Esophagus muscularis mucosa (tissue), 4 donors: ENCODE measurements at regions not wholly inside any gene's neighbourhood (a gene's known extent, or its start where the extent isn't known, plus 50 kb on each side); places are given as distances from the start of the nearest gene placed in this dataset.

Experiments used
- DNase-seq: peaks from one replicate; pipeline ENCODE4 v3.0.0-alpha.2; 2017; ENCODE audit errors: extremely low spot score
- H3K27ac ChIP-seq, 4 donors: fragments of 200-600 bp; sonication (generic); replicated peaks in 1 of 4; 1 replicate in 3 of 4; 2 replicates in 1 of 4; pipeline ENCODE4 v1.5.1; 2016 to 2019; ENCODE audit warnings: mild to moderate bottlenecking in 1 of 4
- H3K27me3 ChIP-seq, 4 donors: fragments of 200-600 bp; sonication (generic); one replicate each; pipeline versions ENCODE4 v1.5.1 to v1.6.0; 2016 to 2019
- H3K36me3 ChIP-seq, 4 donors: fragments of 200-600 bp; sonication (generic); one replicate each; pipeline ENCODE4 v1.5.1; 2016 to 2019
- H3K4me1 ChIP-seq, 4 donors: fragments of 200-600 bp; sonication (generic); one replicate each; pipeline ENCODE4 v1.5.1; 2016 to 2019
- H3K4me3 ChIP-seq, 4 donors: fragments of 200-600 bp; sonication (generic); 1 replicate in 2 of 4; 2 replicates in 2 of 4; pipeline ENCODE4 v1.5.1; 2016 to 2019; ENCODE audit warnings: mild to moderate bottlenecking in 4 of 4, moderate library complexity in 1 of 4
- H3K9me3 ChIP-seq, 4 donors: fragments of 200-600 bp; sonication (generic); 1 replicate in 3 of 4; 2 replicates in 1 of 4; pipeline ENCODE4 v1.5.1; 2016 to 2019
- EP300 ChIP-seq: sonication (generic); formaldehyde crosslinking; IDR thresholded peaks from one replicate; pipeline ENCODE4 v1.6.1; 2017; ENCODE audit warnings: antibody characterized with exemption
- POLR2A ChIP-seq: fragments of 450-650 bp; IDR thresholded peaks from one replicate; pipeline ENCODE4 v1.6.1; 2017; ENCODE audit warnings: antibody characterized with exemption, moderate library complexity, mild to moderate bottlenecking, low read depth
- POLR2AphosphoS5 ChIP-seq, 2 donors: sonication (generic); formaldehyde crosslinking; IDR thresholded peaks; one replicate each; pipeline ENCODE4 v1.6.1; 2017; ENCODE audit warnings: antibody characterized with exemption in 2 of 2
- WGBS: methylation state at CpG from one replicate; pipeline ENCODE4 v1.1.5; 2018; 5-methylcytosine and 5-hydroxymethylcytosine counted together
- intact Hi-C: fragments of 100-400 bp; cut with DNase I; formaldehyde crosslinking; loops from one replicate; pipeline ENCODE4 v1.15.1; 2023
- TF ChIP-seq, protein P1 (sequence below), 3 experiments: fragments of 200-600 bp in 2 of 3; fragments of 450-650 bp in 1 of 3; sonication (generic) in 2 of 3; IDR thresholded peaks; one replicate each; pipeline ENCODE4 v1.5.1; 2017 to 2019; ENCODE audit warnings: antibody characterized with exemption in 3 of 3, mild to moderate bottlenecking in 2 of 3, moderate library complexity in 1 of 3

DNA sequence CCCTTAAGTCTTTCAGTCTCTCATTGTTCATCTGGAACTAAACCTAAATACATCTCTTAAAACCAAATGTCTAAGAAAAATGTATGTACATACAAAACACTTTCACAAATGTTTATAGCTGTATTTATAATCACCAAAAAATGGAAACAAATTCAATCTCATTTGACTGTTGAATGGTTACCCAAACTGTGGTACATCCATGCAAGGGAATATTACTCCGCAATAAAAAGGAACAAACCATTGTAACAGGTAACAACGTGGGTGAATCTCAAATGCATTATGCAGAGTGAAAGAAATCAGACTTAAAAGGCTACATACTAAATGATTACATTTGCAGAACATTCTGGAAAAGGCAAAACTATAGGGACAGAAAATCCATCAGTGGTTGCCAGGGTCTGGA lies 425.2 kb downstream of the COG6 start:
- Histone ChIP-seq H3K27ac (no peak overlapping the region), H3K27me3 (no peaks in the 10 kb centered on the region), H3K9me3 (no peaks in the 10 kb centered on the region), H3K4me1 (peaks cover 0 to 10% (median 7%) of the 10 kb centered on the region in 4 donors), H3K4me3 (no peak overlapping the region), H3K36me3 (no peaks in the 10 kb centered on the region)
- 95% methylated on average over 2 of the region's 2 CpGs for WGBS
- intact Hi-C loops: no loop called here
- TF ChIP-seq POLR2AphosphoS5 (IDR thresholded peaks at IDR 0.05) (no peak), POLR2A (no peak), EP300 (no peak)
- TF ChIP-seq, protein P1, sequence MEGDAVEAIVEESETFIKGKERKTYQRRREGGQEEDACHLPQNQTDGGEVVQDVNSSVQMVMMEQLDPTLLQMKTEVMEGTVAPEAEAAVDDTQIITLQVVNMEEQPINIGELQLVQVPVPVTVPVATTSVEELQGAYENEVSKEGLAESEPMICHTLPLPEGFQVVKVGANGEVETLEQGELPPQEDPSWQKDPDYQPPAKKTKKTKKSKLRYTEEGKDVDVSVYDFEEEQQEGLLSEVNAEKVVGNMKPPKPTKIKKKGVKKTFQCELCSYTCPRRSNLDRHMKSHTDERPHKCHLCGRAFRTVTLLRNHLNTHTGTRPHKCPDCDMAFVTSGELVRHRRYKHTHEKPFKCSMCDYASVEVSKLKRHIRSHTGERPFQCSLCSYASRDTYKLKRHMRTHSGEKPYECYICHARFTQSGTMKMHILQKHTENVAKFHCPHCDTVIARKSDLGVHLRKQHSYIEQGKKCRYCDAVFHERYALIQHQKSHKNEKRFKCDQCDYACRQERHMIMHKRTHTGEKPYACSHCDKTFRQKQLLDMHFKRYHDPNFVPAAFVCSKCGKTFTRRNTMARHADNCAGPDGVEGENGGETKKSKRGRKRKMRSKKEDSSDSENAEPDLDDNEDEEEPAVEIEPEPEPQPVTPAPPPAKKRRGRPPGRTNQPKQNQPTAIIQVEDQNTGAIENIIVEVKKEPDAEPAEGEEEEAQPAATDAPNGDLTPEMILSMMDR (IDR thresholded peaks at IDR 0.05): no peak
- DNase-seq: no peak

DNA sequence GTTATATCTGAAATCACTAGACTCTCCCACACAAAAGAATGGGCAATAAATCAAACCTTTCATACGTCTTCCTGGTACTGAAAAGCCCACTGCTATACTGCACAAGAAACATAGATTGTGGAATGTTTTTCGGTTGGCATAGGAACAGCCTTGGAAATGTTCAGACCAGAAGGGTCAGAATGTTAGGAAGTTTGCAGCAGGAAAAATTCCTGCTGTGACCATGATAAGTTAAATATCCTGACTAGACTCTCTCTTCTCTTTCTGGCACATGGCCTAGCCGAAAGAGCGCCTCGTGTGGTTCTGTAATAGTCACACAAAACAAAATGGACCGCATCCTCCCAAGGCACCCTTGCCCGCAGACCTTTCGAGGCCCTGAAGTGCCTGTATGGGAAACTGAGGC lies 427.2 kb downstream of the COG6 start:
- no peak for DNase-seq
- Histone ChIP-seq H3K36me3 (no peaks in the 10 kb centered on the region), H3K4me3 (no peak overlapping the region), H3K27me3 (no peaks in the 10 kb centered on the region), H3K9me3 (no peaks in the 10 kb centered on the region), H3K27ac (no peak overlapping the region), H3K4me1 (peaks cover 0 to 10% (median 7%) of the 10 kb centered on the region in 4 donors)
- TF ChIP-seq POLR2A: no peak
- TF ChIP-seq, protein P1 (IDR thresholded peaks at IDR 0.05): no peak
- no peak for TF ChIP-seq EP300
- TF ChIP-seq POLR2AphosphoS5 (IDR thresholded peaks at IDR 0.05): no peak
- whole genome bisulfite sequencing: 66% methylated on average over 8 of the region's 8 CpGs
- intact Hi-C loops: no loop called here

DNA sequence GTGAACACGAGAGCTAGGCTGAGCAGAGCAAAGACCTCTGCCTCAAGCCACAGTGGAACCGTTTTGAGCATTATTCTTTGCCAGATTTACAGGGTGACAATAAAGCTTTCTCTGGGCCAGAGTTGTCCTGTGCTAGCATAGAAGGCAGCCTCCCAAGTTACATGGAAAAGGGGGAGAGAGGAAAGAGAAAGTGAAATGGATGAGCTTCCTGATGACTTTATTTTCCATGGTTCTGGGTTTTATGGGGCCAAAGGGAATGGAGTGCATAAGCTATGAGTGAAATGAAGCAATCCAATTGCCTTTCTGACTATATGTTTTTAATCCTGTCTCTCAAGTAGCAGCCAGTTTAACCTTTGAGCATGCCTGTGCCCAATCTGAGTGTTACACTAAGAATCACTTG lies 428.4 kb downstream of the COG6 start:
- DNase-seq: no peak
- H3K4me1 ChIP-seq: peaks cover 0 to 10% (median 7%) of the 10 kb centered on the region in 4 donors
- H3K27ac ChIP-seq: no peak overlapping the region
- no peaks in the 10 kb centered on the region for H3K9me3 ChIP-seq
- no peaks in the 10 kb centered on the region for H3K27me3 ChIP-seq
- intact Hi-C loops: no loop called here
- TF ChIP-seq, protein P1 (IDR thresholded peaks at IDR 0.05): no peak
- TF ChIP-seq POLR2AphosphoS5 (IDR thresholded peaks at IDR 0.05): no peak
- TF ChIP-seq POLR2A: no peak
- TF ChIP-seq EP300: no peak
- H3K36me3 ChIP-seq: no peaks in the 10 kb centered on the region
- WGBS: 87% methylated on average over 2 of the region's 2 CpGs
- H3K4me3 ChIP-seq: no peak overlapping the region

DNA sequence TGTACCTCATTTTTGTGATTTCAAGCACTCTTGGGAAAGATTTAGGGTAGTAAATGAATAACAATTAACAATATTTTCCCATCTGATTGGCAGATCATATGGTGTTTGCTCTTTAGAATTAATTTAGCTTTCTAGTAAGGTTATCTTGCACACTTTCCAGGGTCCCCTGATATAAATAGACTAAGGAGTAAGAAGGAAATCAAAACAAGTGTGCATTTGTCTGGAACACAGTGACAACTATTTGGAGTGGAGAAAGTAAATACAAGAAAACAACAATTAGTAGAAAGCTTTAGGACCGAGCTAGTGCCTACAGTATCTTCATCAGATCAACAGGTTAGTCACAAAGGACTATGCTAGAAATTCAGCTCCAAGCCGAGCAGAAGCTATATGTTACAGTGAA lies 429.5 kb downstream of the COG6 start:
- no peaks in the 10 kb centered on the region for H3K9me3 ChIP-seq
- H3K27me3 ChIP-seq: no peaks in the 10 kb centered on the region
- intact Hi-C loops: no loop called here
- no peak for DNase-seq
- TF ChIP-seq EP300 (no peak), POLR2AphosphoS5 (IDR thresholded peaks at IDR 0.05) (no peak), POLR2A (no peak)
- TF ChIP-seq, protein P1 (IDR thresholded peaks at IDR 0.05): no peak
- H3K4me3 ChIP-seq: no peak overlapping the region
- peaks cover 0 to 10% (median 7%) of the 10 kb centered on the region in 4 donors for H3K4me1 ChIP-seq
- no peak overlapping the region for H3K27ac ChIP-seq
- H3K36me3 ChIP-seq: no peaks in the 10 kb centered on the region
- WGBS: 90% methylated on average over 2 of the region's 2 CpGs
